CD14-positive monocyte (primary cell): ENCODE measurements at regions not wholly inside any gene's neighbourhood (a gene's known extent, or its start where the extent isn't known, plus 50 kb on each side); places are given as distances from the start of the nearest gene placed in this dataset.

ENCODE experiments used
- DNase-seq, 3 donors: peaks; one replicate each; pipeline ENCODE4 v3.0.0-alpha.2; 2011 to 2022
- H2AFZ ChIP-seq: 2 replicates; pipeline ENCODE4 v1.6.0; 2012; ENCODE audit warnings: mild to moderate bottlenecking, low read depth, low read length, inconsistent platforms; ENCODE audit not compliant: insufficient read depth, poor library complexity, severe bottlenecking
- H3K27ac ChIP-seq, 2 donors: 1 replicate in 1 of 2; 2 replicates in 1 of 2; pipeline ENCODE4 v1.5.1; 2012 to 2013; ENCODE audit warnings: low read length in 2 of 2, control low read depth in 1 of 2, inconsistent platforms in 1 of 2, low read depth in 1 of 2, mild to moderate bottlenecking in 1 of 2
- H3K27me3 ChIP-seq, 2 donors: one replicate each; pipeline versions ENCODE4 v1.6.0 to v1.6.1; 2011 to 2013; ENCODE audit warnings: low read length in 2 of 2; ENCODE audit not compliant: control insufficient read depth in 2 of 2, insufficient read depth in 2 of 2
- H3K36me3 ChIP-seq, 2 donors: replicated peaks in 1 of 2; 1 replicate in 1 of 2; 2 replicates in 1 of 2; pipeline versions ENCODE4 v1.5.1 to v1.6.1; 2012 to 2013; ENCODE audit warnings: low read length in 2 of 2, control low read depth in 1 of 2, inconsistent platforms in 1 of 2, mild to moderate bottlenecking in 1 of 2; ENCODE audit not compliant: insufficient read depth in 2 of 2, control insufficient read depth in 1 of 2
- H3K4me1 ChIP-seq, 2 donors: 1 replicate in 1 of 2; 2 replicates in 1 of 2; pipeline versions ENCODE4 v1.5.1 to v1.6.1; 2012 to 2013; ENCODE audit warnings: low read length in 2 of 2, control low read depth in 1 of 2, inconsistent platforms in 1 of 2, mild to moderate bottlenecking in 1 of 2, moderate library complexity in 1 of 2; ENCODE audit not compliant: insufficient read depth in 2 of 2, control insufficient read depth in 1 of 2
- H3K4me2 ChIP-seq: replicated peaks from 2 replicates; pipeline ENCODE3; 2012; ENCODE audit warnings: low read length, moderate library complexity, mild to moderate bottlenecking; ENCODE audit not compliant: poor library complexity, severe bottlenecking; ENCODE audit errors: extremely low read depth
- H3K4me3 ChIP-seq, 3 experiments: fragments of 200-600 bp in 1 of 3; sonication (generic) in 1 of 3; replicated peaks in 1 of 3; 1 replicate in 2 of 3; 2 replicates in 1 of 3; pipeline ENCODE4 v1.5.1; 2011 to 2013; ENCODE audit warnings: low read length in 3 of 3, mild to moderate bottlenecking in 3 of 3, control low read depth in 2 of 3, low read depth in 2 of 3, inconsistent platforms in 1 of 3, moderate library complexity in 1 of 3
- H3K79me2 ChIP-seq: 2 replicates; pipeline ENCODE4 v1.6.0; 2012; ENCODE audit warnings: mild to moderate bottlenecking, control low read depth, inconsistent platforms, low read length, moderate library complexity; ENCODE audit not compliant: insufficient read depth
- H3K9ac ChIP-seq: 2 replicates; pipeline ENCODE4 v1.6.0; 2017; ENCODE audit warnings: low read length, mild to moderate bottlenecking; ENCODE audit not compliant: insufficient read depth, poor library complexity, severe bottlenecking
- H3K9me3 ChIP-seq, 2 donors: replicated peaks in 1 of 2; 1 replicate in 1 of 2; 2 replicates in 1 of 2; pipeline versions ENCODE4 v1.5.1 to v1.6.1; 2012 to 2013; ENCODE audit warnings: low read length in 2 of 2, control low read depth in 1 of 2; ENCODE audit not compliant: control insufficient read depth in 1 of 2, insufficient read depth in 1 of 2
- H4K20me1 ChIP-seq: 2 replicates; pipeline ENCODE4 v1.6.0; 2012; ENCODE audit warnings: mild to moderate bottlenecking, low read length, control low read depth, moderate library complexity; ENCODE audit not compliant: insufficient read depth
- H3K27ac Mint-ChIP-seq, 7 donors: one replicate each; pipeline ENCODE4 v1.8.0; 2020; ENCODE audit warnings: mild to moderate bottlenecking in 7 of 7, mixed read lengths in 7 of 7, moderate library complexity in 6 of 7, inconsistent platforms in 2 of 7
- H3K27me3 Mint-ChIP-seq, 3 donors: one replicate each; pipeline ENCODE4 v1.8.0; 2021 to 2022; ENCODE audit warnings: low read depth in 3 of 3, mild to moderate bottlenecking in 3 of 3, mixed read lengths in 3 of 3, moderate library complexity in 3 of 3, inconsistent platforms in 1 of 3
- H3K36me3 Mint-ChIP-seq, 2 donors: one replicate each; pipeline ENCODE4 v1.8.0; 2020; ENCODE audit warnings: mixed read lengths in 2 of 2, inconsistent platforms in 1 of 2, mild to moderate bottlenecking in 1 of 2
- H3K4me1 Mint-ChIP-seq: one replicate; pipeline ENCODE4 v1.8.0; 2020; ENCODE audit warnings: mild to moderate bottlenecking, mixed read lengths
- H3K4me3 Mint-ChIP-seq, 2 donors: one replicate each; pipeline ENCODE4 v1.8.0; 2020; ENCODE audit warnings: mild to moderate bottlenecking in 2 of 2, mixed read lengths in 2 of 2, moderate library complexity in 1 of 2
- H3K9me3 Mint-ChIP-seq, 7 donors: one replicate each; pipeline ENCODE4 v1.8.0; 2020 to 2022; ENCODE audit warnings: mixed read lengths in 7 of 7, mild to moderate bottlenecking in 6 of 7, moderate library complexity in 6 of 7, inconsistent platforms in 2 of 7
- WGBS: methylation state at CpG from one replicate; pipeline ENCODE4 v1.1.5; 2013; ENCODE audit warnings: missing lambda C conversion rate; ENCODE audit not compliant: insufficient coverage; 5-methylcytosine and 5-hydroxymethylcytosine counted together
- intact Hi-C, 2 donors: fragments of 100-400 bp; cut with micrococcal nuclease; formaldehyde crosslinking; loops; one replicate each; pipeline versions ENCODE4 v1.15.0 to v1.15.1; 2023
- TF ChIP-seq, protein P1 (sequence below): fragments of 200-600 bp; IDR thresholded peaks from one replicate; pipeline ENCODE4 v1.8.0; 2022; ENCODE audit warnings: antibody characterized with exemption, mild to moderate bottlenecking

DNA sequence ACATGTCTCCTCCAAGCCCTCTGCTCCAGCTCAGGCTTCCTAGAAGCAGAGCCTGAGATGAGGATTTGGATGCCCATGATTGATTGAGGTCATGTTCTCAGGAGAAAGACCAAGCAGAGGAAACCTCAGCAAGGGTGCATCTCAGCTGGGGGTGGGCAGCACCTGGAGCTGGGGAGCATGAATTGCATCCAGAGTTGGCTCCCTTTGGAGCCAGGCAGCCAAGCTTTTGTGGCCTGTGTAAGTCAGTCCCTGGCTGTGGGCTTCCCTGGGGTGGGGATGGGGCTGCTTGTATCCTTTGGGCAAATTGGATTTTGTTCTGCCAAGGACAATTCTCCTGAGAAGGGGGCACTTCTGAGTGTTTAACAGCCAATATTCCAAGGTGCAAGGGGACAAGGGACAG is 91.5 kb upstream of the WASF3 start:
- H3K36me3 ChIP-seq: no peaks in the 10 kb centered on the region
- no peaks in the 10 kb centered on the region for H3K4me1 ChIP-seq
- Mint-ChIP-seq H3K9me3 (peaks cover 0 to 8% (median 4%) of the 10 kb centered on the region in 7 donors), H3K4me3 (no peak overlapping the region), H3K4me1 (no peaks in the 10 kb centered on the region), H3K36me3 (no peaks in the 10 kb centered on the region), H3K27me3 (peaks cover 2 to 6% (median 5%) of the 10 kb centered on the region in 3 donors), H3K27ac (no peak overlapping the region)
- H3K9ac ChIP-seq: no peak overlapping the region
- H3K9me3 ChIP-seq: no peaks in the 10 kb centered on the region
- H4K20me1 ChIP-seq: no peaks in the 10 kb centered on the region
- intact Hi-C loops: no loop called here
- H3K79me2 ChIP-seq: no peaks in the 10 kb centered on the region
- no peak for DNase-seq
- H3K4me2 ChIP-seq: no peak overlapping the region
- TF ChIP-seq, protein P1, sequence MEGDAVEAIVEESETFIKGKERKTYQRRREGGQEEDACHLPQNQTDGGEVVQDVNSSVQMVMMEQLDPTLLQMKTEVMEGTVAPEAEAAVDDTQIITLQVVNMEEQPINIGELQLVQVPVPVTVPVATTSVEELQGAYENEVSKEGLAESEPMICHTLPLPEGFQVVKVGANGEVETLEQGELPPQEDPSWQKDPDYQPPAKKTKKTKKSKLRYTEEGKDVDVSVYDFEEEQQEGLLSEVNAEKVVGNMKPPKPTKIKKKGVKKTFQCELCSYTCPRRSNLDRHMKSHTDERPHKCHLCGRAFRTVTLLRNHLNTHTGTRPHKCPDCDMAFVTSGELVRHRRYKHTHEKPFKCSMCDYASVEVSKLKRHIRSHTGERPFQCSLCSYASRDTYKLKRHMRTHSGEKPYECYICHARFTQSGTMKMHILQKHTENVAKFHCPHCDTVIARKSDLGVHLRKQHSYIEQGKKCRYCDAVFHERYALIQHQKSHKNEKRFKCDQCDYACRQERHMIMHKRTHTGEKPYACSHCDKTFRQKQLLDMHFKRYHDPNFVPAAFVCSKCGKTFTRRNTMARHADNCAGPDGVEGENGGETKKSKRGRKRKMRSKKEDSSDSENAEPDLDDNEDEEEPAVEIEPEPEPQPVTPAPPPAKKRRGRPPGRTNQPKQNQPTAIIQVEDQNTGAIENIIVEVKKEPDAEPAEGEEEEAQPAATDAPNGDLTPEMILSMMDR: no peak
- H2AFZ ChIP-seq: no peak overlapping the region
- H3K27me3 ChIP-seq: no peaks in the 10 kb centered on the region
- no peak overlapping the region for H3K27ac ChIP-seq
- no peak overlapping the region for H3K4me3 ChIP-seq

DNA sequence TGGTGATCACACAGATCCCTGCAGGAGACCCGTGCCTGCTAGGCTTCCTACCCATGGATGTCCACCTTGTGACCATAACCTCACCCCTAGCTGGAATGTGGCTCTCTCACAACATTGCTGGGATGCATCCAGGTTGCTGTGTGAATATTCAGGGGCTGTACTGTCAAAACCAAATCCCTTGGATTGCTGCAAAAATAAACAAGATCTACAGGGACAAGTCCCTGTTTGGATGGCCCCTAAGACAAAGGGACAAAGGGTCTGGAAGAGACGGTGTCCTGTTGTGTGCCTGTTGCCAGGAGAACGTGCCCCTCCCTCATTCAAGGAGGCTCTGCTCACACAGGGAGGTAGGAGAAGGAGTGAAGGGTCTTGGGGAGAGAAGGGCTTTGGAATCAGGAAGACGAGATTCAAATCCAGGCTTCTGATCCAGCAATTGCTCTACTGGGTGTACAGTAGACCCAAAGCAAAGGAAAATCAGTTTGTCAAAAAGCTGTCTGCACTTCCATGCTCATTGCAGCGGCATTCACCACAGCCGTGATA is 89.2 kb upstream of the WASF3 start:
- Histone ChIP-seq H3K4me3 (no peak overlapping the region), H3K36me3 (no peaks in the 10 kb centered on the region), H2AFZ (no peak overlapping the region), H4K20me1 (no peaks in the 10 kb centered on the region), H3K27me3 (no peaks in the 10 kb centered on the region), H3K79me2 (no peaks in the 10 kb centered on the region), H3K9ac (no peak overlapping the region), H3K27ac (no peak overlapping the region), H3K9me3 (no peaks in the 10 kb centered on the region), H3K4me1 (no peaks in the 10 kb centered on the region), H3K4me2 (no peak overlapping the region)
- Mint-ChIP-seq H3K27ac (no peak overlapping the region), H3K36me3 (no peaks in the 10 kb centered on the region), H3K9me3 (peaks cover 0 to 11% (median 5%) of the 10 kb centered on the region in 7 donors), H3K27me3 (peaks cover 2 to 9% (median 5%) of the 10 kb centered on the region in 3 donors), H3K4me3 (no peak overlapping the region), H3K4me1 (no peaks in the 10 kb centered on the region)
- 53% methylated on average over 3 of the region's 6 CpGs for WGBS
- DNase-seq: no peak
- intact Hi-C loops: no loop called here
- TF ChIP-seq, protein P1: no peak
